GM23248 (cell line): ENCODE measurements at regions not wholly inside any gene's neighbourhood (a gene's known extent, or its start where the extent isn't known, plus 50 kb on each side); places are given as distances from the start of the nearest gene placed in this dataset.

Experiments used
- DNase-seq: peaks from one replicate; pipeline ENCODE4 v3.0.0-alpha.2; 2015
- H2AFZ ChIP-seq: fragments of 200-600 bp; sonication (generic); 2 replicates; pipeline ENCODE4 v1.6.1; 2016; ENCODE audit warnings: antibody characterized with exemption
- H3F3A ChIP-seq: fragments of 200-600 bp; sonication (generic); 2 replicates; pipeline ENCODE4 v1.6.1; 2016; ENCODE audit warnings: mild to moderate bottlenecking, antibody characterized with exemption, mixed run types; ENCODE audit not compliant: insufficient read depth
- H3K27ac ChIP-seq: fragments of 200-600 bp; sonication (generic); 2 replicates; pipeline ENCODE4 v1.5.1; 2016; ENCODE audit warnings: mild to moderate bottlenecking
- H3K27me3 ChIP-seq: fragments of 200-600 bp; sonication (generic); replicated peaks from 2 replicates; pipeline ENCODE4 v1.6.1; 2016; ENCODE audit warnings: mild to moderate bottlenecking; ENCODE audit not compliant: insufficient read depth
- H3K36me3 ChIP-seq: fragments of 200-600 bp; sonication (generic); 2 replicates; pipeline ENCODE4 v1.6.1; 2016; ENCODE audit warnings: low read depth, mild to moderate bottlenecking
- H3K4me1 ChIP-seq: fragments of 200-600 bp; sonication (generic); 2 replicates; pipeline ENCODE4 v1.6.1; 2016; ENCODE audit warnings: mild to moderate bottlenecking; ENCODE audit not compliant: insufficient read depth
- H3K4me2 ChIP-seq: fragments of 200-600 bp; sonication (generic); one replicate; pipeline ENCODE4 v1.6.1; 2016; ENCODE audit warnings: mild to moderate bottlenecking; ENCODE audit not compliant: unreplicated experiment
- H3K4me3 ChIP-seq: fragments of 200-600 bp; sonication (generic); 2 replicates; pipeline ENCODE4 v1.5.1; 2016; ENCODE audit warnings: mild to moderate bottlenecking
- H3K79me2 ChIP-seq: fragments of 200-600 bp; sonication (generic); 2 replicates; pipeline ENCODE4 v1.6.1; 2016; ENCODE audit warnings: mild to moderate bottlenecking; ENCODE audit not compliant: insufficient read depth
- H3K9ac ChIP-seq: fragments of 200-600 bp; sonication (generic); 2 replicates; pipeline ENCODE4 v1.6.1; 2016; ENCODE audit warnings: mild to moderate bottlenecking
- H3K9me2 ChIP-seq: fragments of 200-600 bp; sonication (generic); 2 replicates; pipeline ENCODE4 v1.6.1; 2016; ENCODE audit warnings: mixed run types, mild to moderate bottlenecking, moderate library complexity; ENCODE audit not compliant: insufficient read depth
- H3K9me3 ChIP-seq: fragments of 200-600 bp; sonication (generic); one replicate; pipeline ENCODE4 v1.6.1; 2017; ENCODE audit warnings: low read depth
- H4K20me1 ChIP-seq: fragments of 200-600 bp; sonication (generic); 2 replicates; pipeline ENCODE4 v1.6.0; 2016; ENCODE audit not compliant: insufficient read depth
- EZH2 ChIP-seq: fragments of 200-600 bp; sonication (generic); IDR thresholded peaks from 2 replicates; pipeline ENCODE4 v1.6.1; 2018; ENCODE audit warnings: antibody characterized with exemption, mild to moderate bottlenecking; ENCODE audit not compliant: insufficient read depth, poor library complexity, severe bottlenecking
- EZH2phosphoT487 ChIP-seq: fragments of 200-600 bp; sonication (generic); IDR thresholded peaks from 2 replicates; pipeline ENCODE4 v1.6.1; 2018; ENCODE audit warnings: antibody characterized with exemption, moderate library complexity, mild to moderate bottlenecking, low read depth; ENCODE audit not compliant: insufficient read depth
- WGBS, 2 experiments: methylation state at CpG; one replicate each; pipeline ENCODE4 v1.1.6; 2015 to 2017; ENCODE audit warnings: low lambda C conversion rate in 2 of 2, low coverage in 1 of 2; ENCODE audit errors: missing lambda C conversion rate in 2 of 2; 5-methylcytosine and 5-hydroxymethylcytosine counted together
- in situ Hi-C: fragments of 300-500 bp; cut with MboI; formaldehyde crosslinking; loops from 2 replicates; pipeline ENCODE4 v1.15.0; 2020

DNA sequence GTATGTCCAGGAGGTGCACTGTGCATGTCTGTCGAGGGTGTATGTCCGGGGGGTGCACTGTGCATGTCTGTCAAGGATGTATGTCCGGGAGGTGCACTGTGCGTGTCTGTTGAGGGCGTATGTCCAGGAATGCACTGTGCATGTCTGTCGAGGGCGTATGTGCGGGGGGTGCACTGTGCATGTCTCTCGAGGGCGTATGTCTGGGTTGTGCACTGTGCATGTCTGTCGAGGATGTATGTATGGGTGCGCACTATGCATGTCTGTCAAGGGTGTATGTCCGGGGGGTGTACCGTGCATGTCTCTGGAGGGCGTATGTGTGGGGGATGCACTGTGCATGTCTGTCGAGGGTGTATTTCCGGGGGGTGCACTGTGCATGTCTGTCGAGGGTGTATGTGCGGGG is 249.3 kb upstream of the MYT1L start:
- no peak for TF ChIP-seq EZH2
- Histone ChIP-seq H3F3A (no peaks in the 10 kb centered on the region), H3K9me2 (no peaks in the 10 kb centered on the region), H3K4me3 (no peak overlapping the region), H3K79me2 (no peaks in the 10 kb centered on the region), H3K4me1 (no peaks in the 10 kb centered on the region), H3K9ac (no peak overlapping the region), H2AFZ (no peak overlapping the region), H3K27me3 (no peaks in the 10 kb centered on the region), H3K4me2 (no peak overlapping the region), H3K36me3 (no peaks in the 10 kb centered on the region), H4K20me1 (no peaks in the 10 kb centered on the region), H3K9me3 (no peaks in the 10 kb centered on the region), H3K27ac (no peak overlapping the region)
- in situ Hi-C loops, result no loop called here
- WGBS, 2 experiments, result 56 to 58% methylated on average over 17 to 19 of the region's 19 CpGs
- DNase-seq, result no peak

DNA sequence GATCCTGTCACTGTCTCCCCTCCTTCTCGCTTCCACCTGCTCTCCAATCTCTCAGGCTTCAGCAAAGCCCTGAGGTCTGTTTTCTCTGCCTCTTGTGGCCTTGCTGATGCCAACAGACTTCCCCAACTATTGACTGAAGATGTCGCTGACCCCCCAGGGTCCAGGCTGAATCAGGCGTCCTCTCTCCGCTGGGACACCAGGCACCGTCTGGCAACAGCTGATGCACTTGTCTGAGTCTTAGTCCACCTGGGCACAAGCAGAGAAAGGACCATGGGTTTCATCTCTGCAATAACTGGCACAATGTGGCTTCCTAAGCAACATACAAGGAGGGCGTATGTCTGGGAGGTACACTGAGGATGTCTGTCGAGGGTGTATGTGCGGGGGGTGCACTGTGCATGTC is 248.7 kb upstream of the MYT1L start:
- Histone ChIP-seq H3K4me1 (no peaks in the 10 kb centered on the region), H3K27me3 (no peaks in the 10 kb centered on the region), H3K9me3 (no peaks in the 10 kb centered on the region), H3K27ac (no peak overlapping the region), H3K79me2 (no peaks in the 10 kb centered on the region), H2AFZ (no peak overlapping the region), H4K20me1 (no peaks in the 10 kb centered on the region), H3K9ac (no peak overlapping the region), H3F3A (no peaks in the 10 kb centered on the region), H3K4me2 (no peak overlapping the region), H3K4me3 (no peak overlapping the region), H3K36me3 (no peaks in the 10 kb centered on the region), H3K9me2 (no peaks in the 10 kb centered on the region)
- 32 to 34% methylated on average over 8 of the region's 8 CpGs for WGBS, 2 experiments
- in situ Hi-C loops, result no loop called here
- DNase-seq, result no peak
- TF ChIP-seq EZH2phosphoT487, result no peak
- TF ChIP-seq EZH2, result no peak

DNA sequence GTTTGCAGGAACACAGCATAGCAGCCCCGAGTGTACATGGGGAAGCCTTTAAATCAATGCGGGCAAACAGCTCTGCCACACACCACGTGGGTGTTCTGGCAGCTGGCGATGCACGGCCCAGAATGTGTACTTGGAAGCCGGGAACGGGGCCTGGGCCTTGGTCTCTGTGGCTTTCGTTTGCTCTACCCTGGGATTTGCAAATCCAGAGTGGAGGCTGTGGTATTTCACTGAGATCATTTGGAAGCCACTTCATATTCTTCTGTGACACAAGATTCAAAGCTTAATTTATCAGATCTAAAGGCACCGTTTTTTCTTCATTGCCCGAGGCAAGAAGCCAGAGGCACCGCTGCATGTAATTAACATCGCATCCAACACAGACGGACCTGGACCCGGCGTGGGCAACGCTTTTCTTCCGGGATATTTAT is 246.3 kb upstream of the MYT1L start:
- TF ChIP-seq EZH2 (no peak), EZH2phosphoT487 (no peak)
- Histone ChIP-seq H2AFZ (no peak overlapping the region), H3K79me2 (no peaks in the 10 kb centered on the region), H3K9me3 (no peaks in the 10 kb centered on the region), H3F3A (no peaks in the 10 kb centered on the region), H3K27me3 (no peaks in the 10 kb centered on the region), H3K36me3 (no peaks in the 10 kb centered on the region), H3K4me3 (no peak overlapping the region), H3K27ac (no peak overlapping the region), H3K9ac (no peak overlapping the region), H3K9me2 (no peaks in the 10 kb centered on the region), H3K4me1 (no peaks in the 10 kb centered on the region), H4K20me1 (no peaks in the 10 kb centered on the region), H3K4me2 (no peak overlapping the region)
- DNase-seq, result peak; percentile 1
- in situ Hi-C loops, result no loop called here
- WGBS, 2 experiments, result 3 to 4% methylated on average over 17 of the region's 17 CpGs

DNA sequence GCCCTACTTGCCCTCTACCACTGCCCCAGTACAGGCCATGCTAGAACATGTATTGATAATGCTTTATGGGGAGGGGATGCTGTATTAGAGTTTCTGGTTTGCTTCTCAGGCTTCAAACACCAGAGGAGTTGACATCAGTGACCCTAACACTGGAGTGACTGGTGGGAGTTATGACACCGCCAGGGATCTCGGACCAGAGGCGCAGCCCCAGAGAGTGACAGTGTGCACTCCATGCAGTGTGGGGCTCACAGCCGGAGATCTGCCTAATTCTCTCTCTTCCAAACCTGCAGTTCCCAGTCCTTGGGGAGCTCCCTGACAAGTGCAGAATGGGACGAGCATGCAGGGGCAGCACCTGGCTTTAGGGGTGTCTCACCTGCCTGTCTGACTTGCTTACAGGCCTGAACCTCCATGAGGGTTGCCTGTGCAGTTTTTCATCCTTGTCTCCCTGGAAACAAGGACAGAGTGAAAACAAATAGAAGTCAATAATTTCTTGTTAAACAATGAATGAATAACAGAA is 244.9 kb upstream of the MYT1L start:
- no peaks in the 10 kb centered on the region for H3K36me3 ChIP-seq
- DNase-seq, result no peak
- H3K9ac ChIP-seq, result no peak overlapping the region
- no peak overlapping the region for H2AFZ ChIP-seq
- H3K9me3 ChIP-seq, result no peaks in the 10 kb centered on the region
- H3F3A ChIP-seq, result no peaks in the 10 kb centered on the region
- no peaks in the 10 kb centered on the region for H3K27me3 ChIP-seq
- 55% methylated on average over 5 of the region's 5 CpGs for WGBS, 2 experiments
- no peaks in the 10 kb centered on the region for H3K9me2 ChIP-seq
- no peaks in the 10 kb centered on the region for H3K79me2 ChIP-seq
- no peak overlapping the region for H3K4me2 ChIP-seq
- H3K4me1 ChIP-seq, result no peaks in the 10 kb centered on the region
- no peak for TF ChIP-seq EZH2
- no peak for TF ChIP-seq EZH2phosphoT487
- H3K4me3 ChIP-seq, result no peak overlapping the region
- no peak overlapping the region for H3K27ac ChIP-seq
- no peaks in the 10 kb centered on the region for H4K20me1 ChIP-seq
- in situ Hi-C loops, result no loop called here

DNA sequence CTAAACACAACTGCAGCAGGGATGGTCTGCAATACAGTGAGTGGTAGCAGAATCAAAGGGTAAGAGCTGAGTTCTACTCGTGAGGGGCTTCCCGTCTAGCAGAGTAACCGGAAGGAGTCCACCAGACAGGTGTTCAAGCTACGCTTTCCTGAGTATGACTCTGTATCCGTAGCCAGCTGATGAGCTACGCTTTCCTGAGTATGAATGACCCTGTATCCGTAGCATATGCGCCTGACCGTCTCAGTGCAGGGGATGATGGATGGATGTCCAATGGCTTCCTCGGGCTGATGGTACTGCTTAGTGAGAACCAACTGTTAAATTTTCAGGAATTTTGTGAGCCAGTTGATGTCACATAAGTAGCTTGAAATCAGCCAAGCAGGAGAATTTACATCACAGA is 244.1 kb upstream of the MYT1L start:
- Histone ChIP-seq H3K9ac (no peak overlapping the region), H2AFZ (no peak overlapping the region), H3K27me3 (no peaks in the 10 kb centered on the region), H3K36me3 (no peaks in the 10 kb centered on the region), H3K4me2 (no peak overlapping the region), H3K79me2 (no peaks in the 10 kb centered on the region), H3K9me3 (no peaks in the 10 kb centered on the region), H3F3A (no peaks in the 10 kb centered on the region), H3K9me2 (no peaks in the 10 kb centered on the region), H3K4me1 (no peaks in the 10 kb centered on the region), H3K27ac (no peak overlapping the region), H4K20me1 (no peaks in the 10 kb centered on the region), H3K4me3 (no peak overlapping the region)
- DNase-seq, result no peak
- TF ChIP-seq EZH2phosphoT487 (no peak), EZH2 (no peak)
- in situ Hi-C loops, result no loop called here
- 69 to 74% methylated on average over 10 of the region's 10 CpGs for WGBS, 2 experiments
